GM12878 (cell line): ENCODE measurements at regions not wholly inside any gene's neighbourhood (a gene's known extent, or its start where the extent isn't known, plus 50 kb on each side); places are given as distances from the start of the nearest gene placed in this dataset.

Experiments used
- ATAC-seq: fragments of 200-7000 bp; cut with Tn5 transposase; 3 replicates; pipeline ENCODE4 v1.9.1; 2020; ENCODE audit warnings: mild to moderate bottlenecking, moderate library complexity
- BruUV-seq: library from RNA; stranded (reverse); fragments of 400-500 nt; replicated peaks from 2 replicates; lab custom pipeline; 2021; lab: Mats Ljungman, UMichigan
- CTCF ChIA-PET: fragments of 300-600 bp; sonication (Branson Sonifier 250); formaldehyde crosslinking; extraction: SDS; loops from one replicate; lab custom pipeline; 2021; ENCODE audit warnings: inconsistent platforms; lab: Yijun Ruan, JAX
- POLR2A ChIA-PET: fragments of 350-600 bp; formaldehyde crosslinking; extraction: SDS; loops from one replicate; lab custom pipeline; 2021; ENCODE audit warnings: inconsistent platforms; lab: Charles Lee
- RAD21 ChIA-PET: fragments of 300-600 bp; sonication (Branson Sonifier 250); formaldehyde crosslinking; loops from one replicate; lab custom pipeline; 2023; ENCODE audit warnings: antibody characterized with exemption; ENCODE audit not compliant: unreplicated experiment; lab: Charles Lee
- SMC1A ChIA-PET: fragments of 300-600 bp; sonication (Branson Sonifier 250); formaldehyde crosslinking; loops from one replicate; lab custom pipeline; 2023; ENCODE audit not compliant: unreplicated experiment, uncharacterized antibody; lab: Charles Lee
- DNase-seq: peaks from one replicate; pipeline ENCODE4 v3.0.0-alpha.2; 2011; ENCODE audit warnings: low read depth, low spot score
- FAIRE-seq: peaks from 3 replicates; lab custom pipeline; 2011; peaks lifted over from hg19 to GRCh38; lab: Jason Lieb, UNC
- H2AFZ ChIP-seq: 2 replicates; pipeline ENCODE4 v1.6.0; 2011; ENCODE audit warnings: low read depth, low read length, control low read depth; ENCODE audit not compliant: control insufficient read depth
- H3K27ac ChIP-seq: 2 replicates; pipeline ENCODE4 v1.5.1; 2011; ENCODE audit warnings: control low read depth; ENCODE audit not compliant: control insufficient read depth, insufficient read depth
- H3K27me3 ChIP-seq, 2 experiments: replicated peaks in 1 of 2; 2 replicates each; pipeline versions ENCODE4 v1.6.0 to v1.6.1; 2011; ENCODE audit warnings: low read length in 1 of 2; ENCODE audit not compliant: control insufficient read depth in 2 of 2, insufficient read depth in 2 of 2
- H3K36me3 ChIP-seq, 2 experiments: 2 replicates each; pipeline ENCODE4 v1.5.1; 2011; ENCODE audit warnings: low read length in 1 of 2; ENCODE audit not compliant: control insufficient read depth in 2 of 2, insufficient read depth in 2 of 2
- H3K4me1 ChIP-seq: 2 replicates; pipeline ENCODE4 v1.6.1; 2011; ENCODE audit warnings: mild to moderate bottlenecking, low read length, moderate library complexity, mixed read lengths; ENCODE audit not compliant: control insufficient read depth, insufficient read depth
- H3K4me2 ChIP-seq: 2 replicates; pipeline ENCODE4 v1.6.0; 2011; ENCODE audit warnings: control low read depth; ENCODE audit not compliant: control insufficient read depth, insufficient read depth
- H3K4me3 ChIP-seq: fragments of 200-600 bp; sonication (generic); 2 replicates; pipeline ENCODE4 v1.5.1; 2016
- H3K79me2 ChIP-seq: 2 replicates; pipeline ENCODE4 v1.6.0; 2011; ENCODE audit warnings: low read length; ENCODE audit not compliant: control insufficient read depth, insufficient read depth
- H3K9ac ChIP-seq: 2 replicates; pipeline ENCODE4 v1.8.0; 2011; ENCODE audit warnings: low read length, control low read depth, mixed read lengths; ENCODE audit not compliant: control insufficient read depth, insufficient read depth
- H3K9me3 ChIP-seq: replicated peaks from 3 replicates; pipeline ENCODE4 v1.5.1; 2011; ENCODE audit warnings: mild to moderate bottlenecking, low read length; ENCODE audit not compliant: control insufficient read depth, insufficient read depth
- H4K20me1 ChIP-seq: 2 replicates; pipeline ENCODE4 v1.6.0; 2011; ENCODE audit not compliant: control insufficient read depth, insufficient read depth
- BCL11A ChIP-seq: IDR thresholded peaks from 2 replicates; pipeline ENCODE4 v1.6.1; 2011; ENCODE audit warnings: low read depth, low read length
- BRCA1 ChIP-seq: IDR thresholded peaks from 2 replicates; pipeline ENCODE4 v1.6.1; 2011; ENCODE audit warnings: low read depth, low read length, improper control_type of control experiment
- JUNB ChIP-seq: IDR thresholded peaks from 2 replicates; pipeline ENCODE4 v1.6.1; 2016; ENCODE audit warnings: antibody characterized with exemption, mild to moderate bottlenecking
- NR2C2 ChIP-seq: IDR thresholded peaks from 2 replicates; pipeline ENCODE4 v1.6.1; 2011; ENCODE audit warnings: borderline replicate concordance, low read depth; ENCODE audit not compliant: control insufficient read depth, insufficient read length
- SIX5 ChIP-seq: IDR thresholded peaks from 2 replicates; pipeline ENCODE4 v1.6.1; 2011; ENCODE audit warnings: mild to moderate bottlenecking, low read depth, low read length, moderate library complexity; ENCODE audit not compliant: severe bottlenecking
- SPI1 ChIP-seq: IDR thresholded peaks from 2 replicates; pipeline ENCODE4 v1.6.1; 2011; ENCODE audit warnings: low read depth, mild to moderate bottlenecking, low read length, moderate library complexity, borderline replicate concordance; ENCODE audit not compliant: insufficient read depth
- TARDBP ChIP-seq: IDR thresholded peaks from 2 replicates; pipeline ENCODE4 v1.6.1; 2016; ENCODE audit warnings: borderline replicate concordance
- TBL1XR1 ChIP-seq: IDR thresholded peaks from 2 replicates; pipeline ENCODE4 v1.6.1; 2012; ENCODE audit warnings: low read depth, low read length, improper control_type of control experiment
- WGBS: methylation state at CpG from one replicate; pipeline ENCODE4 v1.1.6; 2016; ENCODE audit warnings: low lambda C conversion rate; ENCODE audit not compliant: insufficient replicate concordance, insufficient coverage; ENCODE audit errors: missing lambda C conversion rate; 5-methylcytosine and 5-hydroxymethylcytosine counted together
- in situ Hi-C: fragments of 300-500 bp; cut with MboI; formaldehyde crosslinking; loops from 9 replicates; pipeline ENCODE4 v1.14.3; 2018; ENCODE audit warnings: mixed read lengths
- intact Hi-C: fragments of 100-400 bp; cut with micrococcal nuclease; formaldehyde crosslinking; loops from one replicate; pipeline ENCODE4 v1.14.2; 2022; ENCODE audit not compliant: unreplicated experiment
- TF ChIP-seq, protein P1 (sequence below): fragments of 450-650 bp; IDR thresholded peaks from 2 replicates; pipeline ENCODE4 v1.6.1; 2016; ENCODE audit warnings: mild to moderate bottlenecking
- TF ChIP-seq, protein P2 (sequence below): fragments of 450-650 bp; formaldehyde crosslinking; IDR thresholded peaks from 2 replicates; pipeline ENCODE4 v1.5.0; 2022; ENCODE audit warnings: mild to moderate bottlenecking, missing genetic modification characterization

- TF ChIP-seq, protein P1, sequence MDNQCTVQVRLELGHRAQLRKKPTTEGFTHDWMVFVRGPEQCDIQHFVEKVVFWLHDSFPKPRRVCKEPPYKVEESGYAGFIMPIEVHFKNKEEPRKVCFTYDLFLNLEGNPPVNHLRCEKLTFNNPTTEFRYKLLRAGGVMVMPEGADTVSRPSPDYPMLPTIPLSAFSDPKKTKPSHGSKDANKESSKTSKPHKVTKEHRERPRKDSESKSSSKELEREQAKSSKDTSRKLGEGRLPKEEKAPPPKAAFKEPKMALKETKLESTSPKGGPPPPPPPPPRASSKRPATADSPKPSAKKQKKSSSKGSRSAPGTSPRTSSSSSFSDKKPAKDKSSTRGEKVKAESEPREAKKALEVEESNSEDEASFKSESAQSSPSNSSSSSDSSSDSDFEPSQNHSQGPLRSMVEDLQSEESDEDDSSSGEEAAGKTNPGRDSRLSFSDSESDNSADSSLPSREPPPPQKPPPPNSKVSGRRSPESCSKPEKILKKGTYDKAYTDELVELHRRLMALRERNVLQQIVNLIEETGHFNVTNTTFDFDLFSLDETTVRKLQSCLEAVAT, result no peak
- TF ChIP-seq TBL1XR1 (no peak), TARDBP (no peak), BCL11A (no peak)
- TF ChIP-seq, protein P2, sequence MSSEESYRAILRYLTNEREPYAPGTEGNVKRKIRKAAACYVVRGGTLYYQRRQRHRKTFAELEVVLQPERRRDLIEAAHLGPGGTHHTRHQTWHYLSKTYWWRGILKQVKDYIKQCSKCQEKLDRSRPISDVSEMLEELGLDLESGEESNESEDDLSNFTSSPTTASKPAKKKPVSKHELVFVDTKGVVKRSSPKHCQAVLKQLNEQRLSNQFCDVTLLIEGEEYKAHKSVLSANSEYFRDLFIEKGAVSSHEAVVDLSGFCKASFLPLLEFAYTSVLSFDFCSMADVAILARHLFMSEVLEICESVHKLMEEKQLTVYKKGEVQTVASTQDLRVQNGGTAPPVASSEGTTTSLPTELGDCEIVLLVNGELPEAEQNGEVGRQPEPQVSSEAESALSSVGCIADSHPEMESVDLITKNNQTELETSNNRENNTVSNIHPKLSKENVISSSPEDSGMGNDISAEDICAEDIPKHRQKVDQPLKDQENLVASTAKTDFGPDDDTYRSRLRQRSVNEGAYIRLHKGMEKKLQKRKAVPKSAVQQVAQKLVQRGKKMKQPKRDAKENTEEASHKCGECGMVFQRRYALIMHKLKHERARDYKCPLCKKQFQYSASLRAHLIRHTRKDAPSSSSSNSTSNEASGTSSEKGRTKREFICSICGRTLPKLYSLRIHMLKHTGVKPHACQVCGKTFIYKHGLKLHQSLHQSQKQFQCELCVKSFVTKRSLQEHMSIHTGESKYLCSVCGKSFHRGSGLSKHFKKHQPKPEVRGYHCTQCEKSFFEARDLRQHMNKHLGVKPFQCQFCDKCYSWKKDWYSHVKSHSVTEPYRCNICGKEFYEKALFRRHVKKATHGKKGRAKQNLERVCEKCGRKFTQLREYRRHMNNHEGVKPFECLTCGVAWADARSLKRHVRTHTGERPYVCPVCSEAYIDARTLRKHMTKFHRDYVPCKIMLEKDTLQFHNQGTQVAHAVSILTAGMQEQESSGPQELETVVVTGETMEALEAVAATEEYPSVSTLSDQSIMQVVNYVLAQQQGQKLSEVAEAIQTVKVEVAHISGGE (CRISPR knock-in tag), result no peak
These were observed 198.4 kb downstream of the TRIM27 start (continued) for GRCh38 chr6:28725274-28725809.

DNA sequence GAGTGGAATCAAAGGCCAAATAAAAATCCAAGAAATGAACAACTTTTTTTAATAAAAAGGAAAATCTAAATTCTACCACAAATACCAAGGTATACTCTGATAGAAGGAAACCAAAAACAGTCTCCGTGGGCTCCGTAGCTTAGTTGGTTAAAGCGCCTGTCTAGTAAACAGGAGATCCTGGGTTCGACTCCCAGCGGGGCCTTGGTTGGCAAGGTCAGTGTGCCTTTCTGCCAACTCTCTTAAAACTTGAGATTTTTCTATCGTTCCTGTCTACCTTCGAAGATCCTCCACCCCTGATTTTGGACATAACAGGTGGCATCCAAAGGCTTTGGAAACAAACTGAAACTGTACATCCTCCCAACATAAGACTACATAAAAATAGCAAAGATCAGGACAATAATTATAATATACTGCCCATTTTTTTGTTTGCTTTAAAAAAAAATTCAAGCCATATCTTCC lies 197.9 kb downstream of the TRIM27 start:
- no TSS peak for BruUV-seq
- in situ Hi-C loops, result no loop called here
- intact Hi-C loops, result no loop called here
- Histone ChIP-seq H2AFZ (no peak overlapping the region), H3K27me3 (no peaks in the 10 kb centered on the region; a peak in 1 of 4 replicates), H3K4me2 (no peak overlapping the region), H3K4me3 (no peak overlapping the region), H3K36me3 (no peaks in the 10 kb centered on the region), H4K20me1 (no peaks in the 10 kb centered on the region), H3K27ac (no peak overlapping the region), H3K4me1 (no peaks in the 10 kb centered on the region), H3K79me2 (no peaks in the 10 kb centered on the region), H3K9me3 (no peaks in the 10 kb centered on the region), H3K9ac (no peak overlapping the region)
- ChIA-PET SMC1A (no interaction called here), RAD21 (no interaction called here), POLR2A (no interaction called here), CTCF (interaction anchor here (1.1 kb wide), 1 partner anchor 112 kb away, joined by 5 read pairs; no protein-coding TSS in a partner anchor)
- no peak for DNase-seq
- TF ChIP-seq SPI1 (no peak), JUNB (no peak), SIX5 (no peak), NR2C2 (no peak), BRCA1 (no peak)
- TF ChIP-seq, protein P2 (CRISPR knock-in tag), result no peak
- 3% methylated on average over 7 of the region's 7 CpGs for WGBS
- FAIRE-seq, result no peak
- ATAC-seq, result no peak
